Nephron (organoid): ENCODE measurements at regions not wholly inside any gene's neighbourhood (a gene's known extent, or its start where the extent isn't known, plus 50 kb on each side); places are given as distances from the start of the nearest gene placed in this dataset.

Experiments used
- H3K27ac Mint-ChIP-seq, 3 experiments: 2 replicates each; pipeline ENCODE4 v1.8.0; 2020; ENCODE audit warnings: mixed read lengths in 3 of 3, mild to moderate bottlenecking in 2 of 3, moderate library complexity in 1 of 3
- H3K27me3 Mint-ChIP-seq: 2 replicates; pipeline ENCODE4 v1.8.0; 2021; ENCODE audit warnings: low read depth, mild to moderate bottlenecking, moderate library complexity, mixed read lengths
- H3K36me3 Mint-ChIP-seq: 2 replicates; pipeline ENCODE4 v1.8.0; 2020; ENCODE audit warnings: low read depth, mixed read lengths
- H3K4me1 Mint-ChIP-seq: 2 replicates; pipeline ENCODE4 v1.8.0; 2020; ENCODE audit warnings: mixed read lengths
- H3K4me3 Mint-ChIP-seq, 3 experiments: 2 replicates each; pipeline ENCODE4 v1.8.0; 2020; ENCODE audit warnings: mild to moderate bottlenecking in 3 of 3, mixed read lengths in 3 of 3, moderate library complexity in 2 of 3
- H3K9me3 Mint-ChIP-seq: 2 replicates; pipeline ENCODE4 v1.8.0; 2020; ENCODE audit warnings: mixed read lengths
- TF ChIP-seq, protein P1 (sequence below), 3 experiments: fragments of 200-600 bp; sonication (generic); IDR thresholded peaks; one replicate each; pipeline ENCODE4 v1.5.0; 2021; ENCODE audit warnings: antibody characterized with exemption in 3 of 3; ENCODE audit not compliant: unreplicated experiment in 3 of 3

DNA sequence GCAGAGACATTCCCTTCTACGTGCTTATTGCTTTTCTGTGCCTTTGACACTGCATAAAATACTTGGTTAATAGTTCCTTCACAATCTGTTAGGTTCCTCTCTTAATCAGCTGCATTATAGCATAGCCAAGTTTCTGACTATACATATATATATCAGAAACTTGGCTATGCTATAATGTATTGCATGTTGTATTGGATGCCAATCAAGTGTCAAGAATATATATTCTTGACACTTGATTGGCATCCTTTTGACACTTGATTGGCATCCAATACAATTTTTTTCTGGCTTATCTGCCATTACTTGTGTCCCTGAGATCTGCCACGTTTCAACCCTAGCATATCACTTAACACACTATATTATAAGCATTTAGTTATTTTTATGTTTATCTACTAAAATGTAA is 949.7 kb upstream of the TENM4 start:
- Mint-ChIP-seq H3K36me3 (no peaks in the 10 kb centered on the region), H3K4me3 (no peak overlapping the region), H3K27me3 (no peaks in the 10 kb centered on the region), H3K4me1 (no peaks in the 10 kb centered on the region), H3K9me3 (no peaks in the 10 kb centered on the region), H3K27ac (no peak overlapping the region)
- TF ChIP-seq, protein P1, sequence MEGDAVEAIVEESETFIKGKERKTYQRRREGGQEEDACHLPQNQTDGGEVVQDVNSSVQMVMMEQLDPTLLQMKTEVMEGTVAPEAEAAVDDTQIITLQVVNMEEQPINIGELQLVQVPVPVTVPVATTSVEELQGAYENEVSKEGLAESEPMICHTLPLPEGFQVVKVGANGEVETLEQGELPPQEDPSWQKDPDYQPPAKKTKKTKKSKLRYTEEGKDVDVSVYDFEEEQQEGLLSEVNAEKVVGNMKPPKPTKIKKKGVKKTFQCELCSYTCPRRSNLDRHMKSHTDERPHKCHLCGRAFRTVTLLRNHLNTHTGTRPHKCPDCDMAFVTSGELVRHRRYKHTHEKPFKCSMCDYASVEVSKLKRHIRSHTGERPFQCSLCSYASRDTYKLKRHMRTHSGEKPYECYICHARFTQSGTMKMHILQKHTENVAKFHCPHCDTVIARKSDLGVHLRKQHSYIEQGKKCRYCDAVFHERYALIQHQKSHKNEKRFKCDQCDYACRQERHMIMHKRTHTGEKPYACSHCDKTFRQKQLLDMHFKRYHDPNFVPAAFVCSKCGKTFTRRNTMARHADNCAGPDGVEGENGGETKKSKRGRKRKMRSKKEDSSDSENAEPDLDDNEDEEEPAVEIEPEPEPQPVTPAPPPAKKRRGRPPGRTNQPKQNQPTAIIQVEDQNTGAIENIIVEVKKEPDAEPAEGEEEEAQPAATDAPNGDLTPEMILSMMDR (IDR thresholded peaks at IDR 0.05; ENCODE audit: unreplicated experiment in 3 of 3): no peak

DNA sequence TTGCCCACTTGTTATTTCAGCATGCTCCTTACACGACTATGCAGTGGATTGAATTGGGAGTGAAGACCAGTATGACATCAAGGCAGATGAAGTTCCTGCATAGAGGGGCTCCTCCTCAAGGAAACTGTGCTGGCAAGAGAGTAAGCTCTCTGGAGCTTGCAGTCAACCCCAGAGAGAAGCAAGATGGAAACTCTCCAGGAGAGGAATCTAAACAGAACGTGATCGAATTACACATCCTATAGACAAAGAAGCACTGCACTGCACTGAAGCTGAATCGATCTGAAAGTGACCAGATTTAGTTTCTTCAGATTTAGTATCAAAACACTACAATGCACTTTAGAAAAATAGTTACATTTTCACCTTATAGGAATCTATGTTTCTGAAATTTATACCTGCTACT is 947.7 kb upstream of the TENM4 start:
- H3K4me1 Mint-ChIP-seq: no peaks in the 10 kb centered on the region
- H3K9me3 Mint-ChIP-seq: no peaks in the 10 kb centered on the region
- TF ChIP-seq, protein P1 (IDR thresholded peaks at IDR 0.05; ENCODE audit: unreplicated experiment in 3 of 3): no peak
- no peak overlapping the region for H3K4me3 Mint-ChIP-seq
- no peak overlapping the region for H3K27ac Mint-ChIP-seq
- H3K36me3 Mint-ChIP-seq: no peaks in the 10 kb centered on the region
- H3K27me3 Mint-ChIP-seq: no peaks in the 10 kb centered on the region

DNA sequence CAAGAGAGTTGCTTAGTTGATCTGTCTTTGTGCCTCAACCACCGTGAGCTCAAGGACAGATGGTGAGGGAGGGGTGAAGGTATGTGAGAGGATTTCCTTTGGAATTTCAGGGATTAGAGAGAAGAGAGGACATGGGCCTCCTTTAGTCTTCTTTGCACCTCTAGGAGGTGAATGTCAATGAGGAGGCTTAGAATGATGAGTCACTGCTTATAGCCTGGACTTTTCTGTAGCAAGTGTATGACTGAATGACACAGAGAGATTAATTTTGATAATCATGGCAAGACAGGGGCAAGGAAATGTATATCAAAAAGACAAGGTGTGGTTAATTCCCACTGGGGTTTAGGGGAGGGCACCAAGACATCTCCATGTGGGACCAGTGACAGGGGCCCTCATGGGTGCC is 947.3 kb upstream of the TENM4 start:
- Mint-ChIP-seq H3K36me3 (no peaks in the 10 kb centered on the region), H3K9me3 (no peaks in the 10 kb centered on the region), H3K27ac (no peak overlapping the region), H3K4me3 (no peak overlapping the region), H3K4me1 (no peaks in the 10 kb centered on the region), H3K27me3 (no peaks in the 10 kb centered on the region)
- TF ChIP-seq, protein P1 (IDR thresholded peaks at IDR 0.05; ENCODE audit: unreplicated experiment in 3 of 3): no peak

DNA sequence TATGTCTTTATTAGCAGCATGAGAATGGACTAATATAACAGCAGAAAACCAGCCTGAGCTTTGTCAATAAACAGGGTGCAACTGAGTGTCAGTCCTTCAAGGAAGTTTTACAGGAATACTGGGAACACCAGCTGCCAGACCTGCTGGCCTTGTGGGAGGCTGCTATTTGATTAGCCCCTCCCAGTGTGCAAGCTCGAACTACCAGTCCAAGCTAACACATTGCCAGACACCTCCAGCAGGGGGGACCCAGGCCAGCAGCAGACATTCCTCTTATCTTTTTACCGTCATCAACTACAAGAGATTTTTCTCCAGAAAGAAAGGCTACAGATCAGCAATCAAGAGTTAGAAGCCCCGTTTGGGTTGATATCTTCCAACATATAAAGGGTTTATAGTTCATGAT is 942.8 kb upstream of the TENM4 start:
- Mint-ChIP-seq H3K27me3 (no peaks in the 10 kb centered on the region), H3K27ac (no peak overlapping the region), H3K9me3 (no peaks in the 10 kb centered on the region), H3K4me3 (no peak overlapping the region), H3K4me1 (no peaks in the 10 kb centered on the region), H3K36me3 (no peaks in the 10 kb centered on the region)
- TF ChIP-seq, protein P1 (IDR thresholded peaks at IDR 0.05; ENCODE audit: unreplicated experiment in 3 of 3): no peak

DNA sequence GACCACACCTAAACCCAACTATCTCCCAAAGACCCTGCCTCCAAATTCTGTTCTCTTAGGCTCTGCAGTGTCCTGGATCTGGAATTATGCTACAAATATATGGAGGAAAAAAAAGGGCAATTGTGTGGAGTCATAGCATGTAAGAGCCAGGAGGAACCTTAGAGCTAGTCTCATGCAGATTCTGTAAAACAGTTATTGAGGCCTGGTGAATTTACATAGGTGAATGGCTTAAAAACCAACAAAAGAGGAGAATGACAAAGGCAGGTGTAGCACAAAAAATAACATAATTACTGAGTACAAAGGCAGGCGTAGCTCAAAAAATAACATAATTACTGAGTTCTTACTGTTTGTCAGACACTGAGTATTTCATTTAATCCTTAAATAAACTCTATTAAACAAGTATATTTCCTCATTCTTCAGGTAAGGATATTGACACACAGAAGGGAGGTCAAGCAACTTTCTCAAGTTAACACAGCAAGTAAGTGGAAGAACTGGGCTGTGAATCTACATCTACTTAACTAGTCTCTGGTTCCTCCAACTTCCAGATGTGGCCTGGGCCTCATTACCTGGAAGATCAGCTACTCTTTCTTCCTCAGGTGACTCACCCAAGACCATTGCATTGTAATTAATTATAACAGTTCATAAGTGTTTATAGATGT is 938.9 kb upstream of the TENM4 start:
- Mint-ChIP-seq H3K9me3 (no peaks in the 10 kb centered on the region), H3K4me1 (no peaks in the 10 kb centered on the region), H3K36me3 (no peaks in the 10 kb centered on the region), H3K27ac (no peak overlapping the region), H3K27me3 (no peaks in the 10 kb centered on the region), H3K4me3 (no peak overlapping the region)
- TF ChIP-seq, protein P1 (IDR thresholded peaks at IDR 0.05; ENCODE audit: unreplicated experiment in 3 of 3): no peak

DNA sequence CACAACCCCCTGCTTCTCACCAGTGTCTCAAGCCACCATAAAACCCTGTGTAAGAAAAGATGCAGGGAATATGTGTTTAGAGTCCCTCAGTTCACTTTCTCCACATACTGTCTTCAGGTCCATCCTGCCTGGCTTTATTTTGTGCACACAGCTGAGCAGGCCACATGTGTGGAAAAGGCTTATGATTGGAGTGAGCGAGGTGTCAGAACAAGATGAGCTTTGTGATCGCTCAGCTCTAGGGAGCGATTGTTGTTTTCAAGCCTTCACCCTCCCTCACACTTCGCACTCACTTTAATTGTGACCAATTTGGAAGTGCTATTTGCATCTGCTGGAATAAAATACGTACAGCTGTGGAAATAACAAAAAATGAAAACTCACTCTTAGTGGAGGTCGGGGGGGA is 931.1 kb upstream of the TENM4 start:
- TF ChIP-seq, protein P1 (IDR thresholded peaks at IDR 0.05; ENCODE audit: unreplicated experiment in 3 of 3): no peak
- H3K27ac Mint-ChIP-seq: no peak overlapping the region
- no peaks in the 10 kb centered on the region for H3K27me3 Mint-ChIP-seq

More for the DNA sequence above, 931.1 kb upstream of the TENM4 start:
- no peak overlapping the region for H3K4me3 Mint-ChIP-seq
- H3K9me3 Mint-ChIP-seq: no peaks in the 10 kb centered on the region
- no peaks in the 10 kb centered on the region for H3K4me1 Mint-ChIP-seq
- H3K36me3 Mint-ChIP-seq: no peaks in the 10 kb centered on the region
